Psoas muscle (tissue), 7 donors: ENCODE measurements at regions not wholly inside any gene's neighbourhood (a gene's known extent, or its start where the extent isn't known, plus 50 kb on each side); places are given as distances from the start of the nearest gene placed in this dataset.

Source experiments
- ATAC-seq, 4 donors: fragments of 200-7000 bp; cut with Tn5 transposase; one replicate each; pipeline ENCODE4 v1.9.1; 2020; ENCODE audit warnings: moderate library complexity in 3 of 4, mild to moderate bottlenecking in 2 of 4
- DNase-seq, 2 donors: peaks; one replicate each; pipeline ENCODE4 v3.0.0-alpha.2; 2020
- H3K27ac ChIP-seq: fragments of 200-600 bp; one replicate; pipeline ENCODE4 v1.8.0; 2022
- H3K27me3 ChIP-seq, 3 donors: fragments of 200-600 bp in 1 of 3; one replicate each; pipeline versions ENCODE4 v1.6.1 to v1.8.0; 2013 to 2022; ENCODE audit warnings: low read length in 2 of 3, mild to moderate bottlenecking in 2 of 3, moderate library complexity in 1 of 3; ENCODE audit not compliant: insufficient read depth in 3 of 3
- H3K36me3 ChIP-seq, 2 donors: fragments of 200-600 bp in 1 of 2; one replicate each; pipeline versions ENCODE4 v1.6.1 to v1.8.0; 2013 to 2022; ENCODE audit warnings: low read depth in 1 of 2, mild to moderate bottlenecking in 1 of 2, moderate library complexity in 1 of 2; ENCODE audit not compliant: insufficient read depth in 1 of 2
- H3K4me1 ChIP-seq: fragments of 200-600 bp; one replicate; pipeline ENCODE4 v1.8.0; 2022
- H3K4me3 ChIP-seq: fragments of 200-600 bp; one replicate; pipeline ENCODE4 v1.8.0; 2022; ENCODE audit warnings: mild to moderate bottlenecking
- H3K9me3 ChIP-seq: fragments of 200-600 bp; one replicate; pipeline ENCODE4 v1.8.0; 2022
- CTCF ChIP-seq: fragments of 200-600 bp; IDR thresholded peaks from one replicate; pipeline ENCODE4 v1.8.0; 2022; ENCODE audit warnings: antibody characterized with exemption
- WGBS, 3 donors: extraction: QIAGEN DNeasy Blood & Tissue Kit; methylation state at CpG; one replicate each; pipeline versions ENCODE4 v1.1.6 to v1.1.7; 2013; 5-methylcytosine and 5-hydroxymethylcytosine counted together
- intact Hi-C, 2 donors: fragments of 100-400 bp; cut with DNase I; formaldehyde crosslinking; loops; one replicate each; pipeline versions ENCODE4 v1.11.0 to v1.14.2; 2022
- donor health status: healthy with polysubstance abuse.
- donor health status: DM: no; HTN: no; CAD: no; lungs with moderate emphysema.
- donor health status: Bipolar disorder and iron deficiency.
- donor health status: healthy.
- donor health status: DM: yes; HTN: yes; CAD: no.
- donor health status: DM: no; HTN: no; CAD: no.
- donor health status: DM: yes; HTN: yes; CAD: no.

GRCh38 chr19:16025108-16026101, 50.9 kb upstream of the TPM4 start:
- 61 to 65% (median 64%) methylated on average over 20 of the region's 20 CpGs for WGBS, 3 donors
- H3K4me1 ChIP-seq, result no peaks in the 10 kb centered on the region
- ATAC-seq, result peak in 1 of 4 donors; percentile 40
- H3K27me3 ChIP-seq, result peaks cover 0 to 7% (median 2%) of the 10 kb centered on the region in 3 donors
- no peak overlapping the region for H3K4me3 ChIP-seq
- no peaks in the 10 kb centered on the region for H3K9me3 ChIP-seq
- intact Hi-C loops, result no loop called here
- no peak for DNase-seq
- no peak overlapping the region for H3K27ac ChIP-seq
- H3K36me3 ChIP-seq, result no peaks in the 10 kb centered on the region
- TF ChIP-seq CTCF, result no peak

- no peak for ATAC-seq
- WGBS, 3 donors, result 64 to 70% (median 68%) methylated on average over 19 of the region's 19 CpGs
Measured at GRCh38 chr19:16026131-16026530, 50.2 kb upstream of the TPM4 start.

More at GRCh38 chr19:16026131-16026530, 50.2 kb upstream of the TPM4 start:
- Histone ChIP-seq H3K27ac (no peak overlapping the region), H3K4me1 (no peaks in the 10 kb centered on the region), H3K9me3 (no peaks in the 10 kb centered on the region), H3K4me3 (no peak overlapping the region), H3K27me3 (peaks cover 0 to 7% (median 2%) of the 10 kb centered on the region in 3 donors), H3K36me3 (no peaks in the 10 kb centered on the region)
- no peak for TF ChIP-seq CTCF
- intact Hi-C loops, result no loop called here
- DNase-seq, result no peak
